NCI-H128 (cell line): ENCODE measurements at regions not wholly inside any gene's neighbourhood (a gene's known extent, or its start where the extent isn't known, plus 50 kb on each side); places are given as distances from the start of the nearest gene placed in this dataset.

ENCODE experiments used
- DNase-seq: peaks from one replicate; lab custom pipeline; 2025; ENCODE audit not compliant: unreplicated experiment; lab: John Stamatoyannopoulos, UW

GRCh38 chr2:175468431-175469098 lies 287.1 kb upstream of the ATP5MC3 start:
- DNase-seq, result peak; percentile 7

DNA sequence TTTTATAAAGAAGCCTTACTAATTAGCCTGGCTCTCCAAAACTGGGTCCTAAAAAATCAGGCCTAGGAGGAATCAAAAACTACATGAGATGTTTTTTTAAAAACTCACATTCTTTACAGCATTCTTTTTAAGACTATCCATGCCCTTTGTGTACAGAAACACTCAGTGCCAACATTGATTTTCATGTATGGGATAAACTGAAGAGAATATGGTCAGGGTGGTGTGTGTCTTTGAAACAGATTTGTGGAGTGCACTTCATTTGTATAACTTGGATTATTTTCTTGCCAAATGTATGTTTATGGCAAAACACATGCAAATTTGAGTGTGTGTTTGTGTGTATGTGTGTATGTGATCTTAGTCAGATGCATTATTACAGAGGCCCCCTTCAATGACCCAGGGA lies 283.6 kb upstream of the ATP5MC3 start:
- no peak for DNase-seq

DNA sequence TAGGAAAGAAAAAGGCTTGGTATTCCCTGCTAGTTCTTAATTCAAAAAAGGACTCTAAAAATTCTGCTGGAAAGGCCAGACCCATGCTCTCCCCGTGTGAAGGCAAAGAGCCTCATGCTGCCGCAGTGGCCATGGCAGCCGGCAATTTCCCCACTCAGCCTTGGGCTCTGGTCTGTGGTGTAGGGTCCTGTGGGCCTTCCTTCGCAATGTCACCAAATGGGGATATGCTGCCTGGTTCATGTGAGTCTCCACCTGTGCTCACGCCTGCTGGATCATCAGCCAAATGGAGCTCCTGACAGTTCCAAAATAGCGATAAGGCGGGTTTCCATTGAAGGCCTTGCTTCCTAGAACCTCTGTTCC lies 282.8 kb upstream of the ATP5MC3 start:
- no peak for DNase-seq

DNA sequence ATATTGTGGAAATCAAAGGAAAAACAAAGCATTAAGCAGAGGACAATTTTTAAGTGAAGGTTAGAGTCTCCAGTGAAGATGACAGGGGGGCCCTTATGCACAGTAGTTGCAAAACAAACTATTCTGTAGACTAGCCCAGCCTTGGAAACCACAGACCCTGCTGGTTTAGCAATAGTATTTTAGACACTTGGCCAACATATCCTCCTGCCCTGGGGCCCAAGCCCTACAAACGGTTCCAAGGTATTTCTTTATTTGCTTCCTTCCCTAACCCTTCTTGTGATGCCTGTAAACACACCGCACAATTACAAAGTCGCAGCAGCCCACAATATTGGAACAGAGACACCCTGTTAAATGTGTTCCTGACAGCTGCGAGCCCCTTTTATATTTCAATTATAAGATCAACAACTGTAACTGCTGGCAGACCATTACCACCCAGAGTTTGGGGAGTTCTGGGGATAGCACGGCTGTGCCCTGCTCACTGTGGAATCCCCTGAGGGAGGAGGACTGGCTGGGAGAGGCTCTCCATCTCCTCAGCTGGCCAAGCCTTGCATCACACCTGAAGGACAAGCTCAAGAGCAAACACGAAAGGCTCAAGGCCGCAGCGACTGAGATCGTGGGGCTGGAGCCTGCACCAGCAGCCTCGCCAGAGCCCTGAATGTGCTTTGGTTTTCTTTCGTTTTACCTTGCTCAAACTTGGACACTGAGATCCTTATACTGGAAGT lies 282.2 kb upstream of the ATP5MC3 start:
- DNase-seq, result no peak

DNA sequence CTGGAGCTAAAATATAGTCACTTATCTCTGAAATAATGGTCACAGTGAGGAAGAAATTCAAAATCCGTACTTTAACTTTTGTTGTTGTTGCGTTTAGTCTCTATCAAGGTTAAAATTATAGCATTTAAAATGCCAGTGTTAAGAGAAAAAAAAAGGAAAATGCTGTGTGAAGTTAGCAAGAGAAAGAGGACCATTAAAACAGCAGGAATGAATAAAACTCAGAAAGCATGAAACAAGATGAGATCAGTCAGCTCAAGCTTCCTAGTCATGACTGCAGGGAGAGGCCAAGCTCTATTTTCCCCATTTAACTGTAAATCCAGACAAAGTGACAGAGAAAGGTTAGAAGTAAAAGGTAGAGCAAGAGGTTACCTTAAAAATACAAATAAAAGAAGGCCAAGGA lies 281.7 kb upstream of the ATP5MC3 start:
- DNase-seq, result no peak

DNA sequence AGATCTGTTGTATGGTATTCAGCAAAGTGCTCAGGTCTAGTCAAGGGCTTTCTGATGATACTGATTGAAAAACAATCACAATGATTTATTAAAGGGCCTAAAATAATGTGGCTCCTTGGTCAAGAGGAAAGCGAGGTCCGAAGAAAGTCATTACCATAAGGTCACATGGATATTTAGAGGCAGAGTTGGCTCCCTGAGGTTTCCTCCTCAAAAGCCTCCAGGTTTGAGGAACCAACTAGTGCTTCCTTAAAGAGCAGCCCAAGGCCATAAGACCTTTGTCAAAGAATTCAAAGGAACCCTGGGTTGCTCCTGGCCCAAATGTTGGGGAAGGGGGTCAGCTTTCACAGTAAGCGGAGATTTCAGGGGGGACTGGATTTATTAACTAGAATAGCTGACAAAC lies 280.7 kb upstream of the ATP5MC3 start:
- DNase-seq, result no peak

- no peak for DNase-seq
Observed at GRCh38 chr2:175461839-175462238, 280.3 kb upstream of the ATP5MC3 start.

DNA sequence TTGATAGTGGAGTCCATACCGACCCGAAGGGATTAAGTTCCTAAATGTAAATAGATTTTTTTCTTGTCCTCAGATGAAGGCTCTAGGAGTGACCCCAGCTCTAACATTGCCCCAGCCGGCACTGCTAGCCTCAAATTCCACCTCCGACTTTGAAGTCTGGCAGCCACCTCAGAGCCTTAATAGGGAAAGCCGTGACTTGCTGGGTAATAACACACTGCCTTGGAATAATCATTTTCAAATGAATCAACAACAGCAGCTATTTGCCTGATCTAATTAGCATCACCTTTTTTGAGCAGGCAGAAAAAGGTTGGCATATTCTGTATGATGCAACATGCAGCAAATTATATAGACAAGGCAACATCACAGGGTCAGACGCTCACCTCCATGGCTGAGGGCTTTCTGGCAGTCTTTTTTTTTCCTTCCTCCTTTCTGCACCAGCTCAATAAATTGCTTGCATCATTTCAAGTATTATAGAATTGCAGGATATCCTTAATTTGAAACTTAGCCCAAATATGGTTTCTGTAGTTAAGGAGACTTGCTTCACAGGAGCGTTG lies 276.5 kb upstream of the ATP5MC3 start:
- no peak for DNase-seq

DNA sequence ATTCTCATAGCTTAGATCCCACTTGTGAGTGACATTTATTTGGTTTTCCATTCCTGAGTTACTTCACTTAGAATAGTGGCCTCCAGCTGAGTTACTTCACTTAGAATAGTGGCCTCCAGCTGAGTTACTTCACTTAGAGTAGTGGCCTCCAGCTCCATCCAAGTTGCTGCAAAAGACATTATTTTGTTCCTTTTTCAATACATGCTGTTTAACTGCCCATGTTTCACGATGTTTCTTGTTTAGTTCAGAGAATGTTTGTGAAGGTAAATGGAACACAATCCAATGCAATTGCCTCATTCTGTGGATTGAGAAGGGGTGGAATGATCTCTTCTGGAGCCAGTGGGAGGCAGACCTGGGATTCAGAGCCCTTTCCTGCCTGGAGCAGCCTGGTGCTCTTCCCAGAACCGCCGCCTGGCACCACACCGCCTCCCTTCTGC lies 273.5 kb upstream of the ATP5MC3 start:
- no peak for DNase-seq

GRCh38 chr2:175450029-175450760 lies 268.7 kb upstream of the ATP5MC3 start:
- DNase-seq, result no peak

DNA sequence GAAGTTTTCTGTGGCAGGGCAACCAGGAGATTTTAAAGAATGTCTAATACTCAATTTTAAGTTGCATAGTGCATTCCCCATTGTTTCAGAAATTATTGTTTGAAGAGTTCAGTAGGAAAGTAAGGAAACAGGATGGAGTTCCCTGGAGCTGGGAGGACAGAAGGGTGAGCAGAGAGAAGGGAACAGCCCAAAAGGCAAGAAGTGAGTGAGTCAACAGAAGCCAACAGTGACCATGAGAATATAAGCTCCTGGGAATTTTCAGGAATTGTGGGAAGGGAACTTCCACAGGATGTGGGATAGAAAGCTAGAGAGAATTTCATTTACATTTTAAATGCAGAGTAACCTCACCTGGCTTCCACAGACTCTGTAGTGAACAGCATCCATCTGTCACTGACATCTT lies 268.1 kb upstream of the ATP5MC3 start:
- no peak for DNase-seq

- no peak for DNase-seq
Observed at GRCh38 chr2:175446201-175446600, 264.7 kb upstream of the ATP5MC3 start.

DNA sequence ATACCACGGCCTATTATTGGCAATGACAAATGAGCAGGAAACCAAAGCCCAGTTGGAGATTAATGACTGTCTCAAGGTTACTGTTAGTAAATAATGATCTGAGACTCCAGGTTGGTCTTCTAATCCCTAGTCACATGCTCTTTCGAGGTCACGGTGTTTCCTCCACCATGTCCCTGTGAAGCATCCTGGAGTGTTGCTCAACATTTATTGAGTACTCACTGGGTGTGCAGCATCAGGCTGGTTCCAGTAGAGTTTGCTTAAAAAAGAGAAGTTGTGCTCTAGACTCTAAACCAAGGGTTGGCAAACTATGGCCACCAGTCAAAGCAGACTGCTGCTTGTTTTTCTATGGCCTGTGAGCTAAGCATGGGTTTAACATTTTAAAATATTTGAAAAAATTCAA lies 263.8 kb upstream of the ATP5MC3 start:
- no peak for DNase-seq

GRCh38 chr2:175442441-175442840 lies 260.9 kb upstream of the ATP5MC3 start:
- DNase-seq, result no peak

GRCh38 chr2:175441181-175441761 lies 259.8 kb upstream of the ATP5MC3 start:
- DNase-seq, result no peak

DNA sequence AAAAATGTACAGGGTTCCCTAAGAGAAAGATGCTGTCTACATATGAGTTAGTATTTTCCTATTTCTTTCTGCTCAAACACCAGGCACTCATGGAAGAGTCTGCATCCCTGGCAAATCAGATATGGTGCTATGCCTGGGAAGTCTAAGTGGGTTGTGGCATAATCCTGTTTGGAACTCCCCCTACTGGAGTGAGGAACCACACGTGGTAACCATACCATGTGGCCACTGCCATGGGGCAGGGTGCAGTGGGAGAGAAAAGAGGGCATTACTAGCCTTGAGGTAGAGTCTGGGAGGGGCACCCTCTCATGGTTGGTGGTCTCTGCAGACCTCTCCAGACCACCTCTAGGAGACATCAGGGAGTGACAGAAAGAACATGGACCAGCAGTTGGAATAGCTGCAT lies 257.9 kb upstream of the ATP5MC3 start:
- DNase-seq, result no peak

GRCh38 chr2:175437167-175437566 lies 255.7 kb upstream of the ATP5MC3 start:
- DNase-seq, result no peak

- DNase-seq, result no peak
Observed at GRCh38 chr2:175436076-175436475, 254.6 kb upstream of the ATP5MC3 start.

GRCh38 chr2:175435012-175435411 lies 253.5 kb upstream of the ATP5MC3 start:
- DNase-seq, result no peak

GRCh38 chr2:175432793-175433192 lies 251.3 kb upstream of the ATP5MC3 start:
- no peak for DNase-seq

DNA sequence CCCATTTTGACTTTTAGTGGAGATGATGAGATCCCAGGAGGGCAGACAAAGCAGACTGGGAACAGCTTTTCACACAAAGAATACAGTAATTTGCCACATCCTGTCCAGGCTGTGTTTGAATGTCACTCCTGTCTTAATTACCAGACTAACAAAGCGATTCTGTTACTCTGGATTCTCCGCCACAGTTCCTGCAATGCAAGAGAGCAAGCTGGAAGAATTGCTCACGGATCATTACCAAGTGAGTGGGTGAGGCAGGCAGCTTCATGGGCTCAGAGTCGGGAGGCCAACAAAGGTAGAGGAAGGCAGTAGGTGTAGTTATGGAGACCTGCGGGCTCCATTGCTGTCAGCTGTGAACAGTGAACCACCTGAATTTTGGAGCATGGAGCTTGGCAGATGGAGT lies 250.5 kb upstream of the ATP5MC3 start:
- peak; percentile 8 for DNase-seq
